GM21825 (cell line): ENCODE measurements at regions not wholly inside any gene's neighbourhood (a gene's known extent, or its start where the extent isn't known, plus 50 kb on each side); places are given as distances from the start of the nearest gene placed in this dataset.
"Not testable (repeated sequence)": the region's sequence is repeated elsewhere in the genome, so short reads cannot be mapped to it uniquely, and the experiment has no call there.

Experiments used
- ATAC-seq: cut with Tn5 transposase; IDR thresholded peaks from one replicate; pipeline ENCODE4 v1.9.1; 2021; ENCODE audit warnings: mild to moderate bottlenecking, moderate library complexity; ENCODE audit not compliant: unreplicated experiment

GRCh38 chr1:228937351-228937750 is 202.1 kb downstream of the RHOU start:
- ATAC-seq, result no peak

GRCh38 chr1:228937851-228938536 is 202.7 kb downstream of the RHOU start:
- no peak for ATAC-seq

- ATAC-seq, result no peak
These were observed 203.2 kb downstream of the RHOU start for GRCh38 chr1:228938537-228938901.

- ATAC-seq, result no peak
These were observed 203.9 kb downstream of the RHOU start for GRCh38 chr1:228939001-228939691.

GRCh38 chr1:228939881-228940392 is 204.7 kb downstream of the RHOU start:
- no peak for ATAC-seq

GRCh38 chr1:228940526-228940925 is 205.2 kb downstream of the RHOU start:
- ATAC-seq, result no peak

- ATAC-seq, result no peak
These were observed 205.6 kb downstream of the RHOU start for GRCh38 chr1:228940926-228941325.

GRCh38 chr1:228941666-228942065 is 206.4 kb downstream of the RHOU start:
- no peak for ATAC-seq

- no peak for ATAC-seq
These were observed 208.2 kb downstream of the RHOU start for GRCh38 chr1:228943436-228943835.

GRCh38 chr1:228944296-228944695 is 209.0 kb downstream of the RHOU start:
- no peak for ATAC-seq

GRCh38 chr1:228944935-228945371 is 209.7 kb downstream of the RHOU start:
- ATAC-seq, result no peak

- no peak for ATAC-seq
These were observed 210.6 kb downstream of the RHOU start for GRCh38 chr1:228945885-228946284.

- ATAC-seq, result not testable (repeated sequence)
These were observed 214.3 kb downstream of the RHOU start for GRCh38 chr1:228949617-228950016.

- no peak for ATAC-seq
These were observed 217.9 kb downstream of the RHOU start for GRCh38 chr1:228953207-228953606.

- ATAC-seq, result not testable (repeated sequence)
These were observed 218.5 kb downstream of the RHOU start for GRCh38 chr1:228953808-228954207.

GRCh38 chr1:228955691-228956090 is 220.4 kb downstream of the RHOU start:
- ATAC-seq, result no peak

GRCh38 chr1:228956864-228957263 is 221.6 kb downstream of the RHOU start:
- no peak for ATAC-seq

GRCh38 chr1:228957535-228957934 is 222.3 kb downstream of the RHOU start:
- ATAC-seq, result no peak

- no peak for ATAC-seq
These were observed 222.8 kb downstream of the RHOU start for GRCh38 chr1:228958121-228958520.

GRCh38 chr1:228958741-228959140 is 223.5 kb downstream of the RHOU start:
- no peak for ATAC-seq

- ATAC-seq, result no peak
These were observed 225.4 kb downstream of the RHOU start for GRCh38 chr1:228960705-228961104.

- no peak for ATAC-seq
These were observed 226.2 kb downstream of the RHOU start for GRCh38 chr1:228961511-228961910.
